Sigmoid colon (tissue), 6 donors: ENCODE measurements at regions not wholly inside any gene's neighbourhood (a gene's known extent, or its start where the extent isn't known, plus 50 kb on each side); places are given as distances from the start of the nearest gene placed in this dataset.

Source experiments
- DNase-seq: peaks from one replicate; pipeline ENCODE4 v3.0.0-alpha.2; 2019
- H3K27ac ChIP-seq, 4 donors: fragments of 200-600 bp; sonication (generic); one replicate each; pipeline ENCODE4 v1.5.1; 2016 to 2019; ENCODE audit warnings: mild to moderate bottlenecking in 1 of 4
- H3K27me3 ChIP-seq, 3 donors: fragments of 200-600 bp; sonication (generic); one replicate each; pipeline ENCODE4 v1.5.1; 2019; ENCODE audit warnings: mild to moderate bottlenecking in 1 of 3
- H3K36me3 ChIP-seq, 4 donors: fragments of 200-600 bp; sonication (generic); one replicate each; pipeline ENCODE4 v1.5.1; 2016 to 2019
- H3K4me1 ChIP-seq, 4 donors: fragments of 200-600 bp; sonication (generic); one replicate each; pipeline ENCODE4 v1.5.1; 2017 to 2019
- H3K4me3 ChIP-seq, 4 donors: fragments of 200-600 bp; sonication (generic); one replicate each; pipeline ENCODE4 v1.5.1; 2017 to 2019; ENCODE audit warnings: mild to moderate bottlenecking in 2 of 4, moderate library complexity in 1 of 4
- H3K9me3 ChIP-seq, 4 donors: fragments of 200-600 bp in 3 of 4; sonication (generic) in 3 of 4; one replicate each; pipeline versions ENCODE4 v1.5.1 to v1.6.1; 2013 to 2019
- CTCF ChIP-seq, 4 experiments: fragments of 450-650 bp in 3 of 4; fragments of 200-600 bp in 1 of 4; IDR thresholded peaks; one replicate each; pipeline ENCODE4 v1.5.1; 2016 to 2019; ENCODE audit warnings: antibody characterized with exemption in 4 of 4, mild to moderate bottlenecking in 3 of 4, moderate library complexity in 2 of 4
- EP300 ChIP-seq, 4 donors: sonication (generic); formaldehyde crosslinking; IDR thresholded peaks; one replicate each; pipeline ENCODE4 v1.6.1; 2017; ENCODE audit warnings: antibody characterized with exemption in 4 of 4
- POLR2A ChIP-seq, 2 donors: fragments of 450-650 bp; IDR thresholded peaks; one replicate each; pipeline ENCODE4 v1.6.1; 2016; ENCODE audit warnings: antibody characterized with exemption in 2 of 2, mild to moderate bottlenecking in 2 of 2, moderate library complexity in 2 of 2
- POLR2AphosphoS5 ChIP-seq, 4 donors: sonication (generic); formaldehyde crosslinking; IDR thresholded peaks; one replicate each; pipeline ENCODE4 v1.6.1; 2017; ENCODE audit warnings: antibody characterized with exemption in 4 of 4
- WGBS, 2 donors: extraction: QIAGEN DNeasy Blood & Tissue Kit; methylation state at CpG; one replicate each; pipeline ENCODE4 v1.1.7; 2013; 5-methylcytosine and 5-hydroxymethylcytosine counted together
- intact Hi-C: fragments of 100-400 bp; cut with DNase I; formaldehyde crosslinking; loops from one replicate; pipeline ENCODE4 v1.15.1; 2023
- donor health status: healthy with polysubstance abuse.
- donor health status: healthy.

GRCh38 chr5:154614595-154614994 lies 136.6 kb upstream of the HAND1 start:
- intact Hi-C loops = loop anchor here (10.0 kb wide), 1 partner anchor 540 kb away; no protein-coding TSS in a partner anchor
- Histone ChIP-seq H3K4me1 (peaks cover 0 to 14% (median 10%) of the 10 kb centered on the region in 4 donors), H3K36me3 (no peaks in the 10 kb centered on the region), H3K27ac (no peak overlapping the region), H3K9me3 (no peaks in the 10 kb centered on the region), H3K27me3 (peaks cover 0 to 21% (median 0%) of the 10 kb centered on the region in 3 donors), H3K4me3 (no peak overlapping the region)
- no peak for DNase-seq
- 93 to 94% methylated on average over 2 of the region's 2 CpGs for WGBS, 2 donors
- no peak for TF ChIP-seq POLR2AphosphoS5 (IDR thresholded peaks at IDR 0.05)
- no peak for TF ChIP-seq CTCF (IDR thresholded peaks at IDR 0.05)
- TF ChIP-seq POLR2A (IDR thresholded peaks at IDR 0.05) = no peak
- no peak for TF ChIP-seq EP300 (IDR thresholded peaks at IDR 0.05)

DNA sequence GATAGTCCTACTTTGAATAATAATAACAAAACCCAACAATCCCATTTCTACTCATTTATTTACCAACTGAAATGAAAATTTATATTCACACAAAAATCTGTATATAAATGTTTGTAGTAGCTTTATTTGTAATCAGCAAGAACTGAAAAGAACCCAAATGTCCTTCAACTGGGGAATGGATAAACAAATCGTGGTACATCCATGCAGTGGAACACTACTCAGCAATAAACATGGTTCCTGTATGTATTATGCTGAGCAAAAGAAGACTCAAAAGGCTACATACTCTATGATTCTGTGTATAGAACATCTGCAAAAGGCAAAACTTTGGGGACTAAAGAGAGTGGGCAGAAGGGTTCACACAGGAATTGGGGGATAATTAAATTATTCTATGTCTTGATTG lies 136.1 kb upstream of the HAND1 start:
- intact Hi-C loops = loop anchor here (10.0 kb wide), 1 partner anchor 539 kb away; no protein-coding TSS in a partner anchor

GRCh38 chr5:154612666-154613065 lies 134.6 kb upstream of the HAND1 start:
- H3K9me3 ChIP-seq = no peaks in the 10 kb centered on the region
- intact Hi-C loops = loop anchor here (10.0 kb wide), 1 partner anchor 538 kb away; no protein-coding TSS in a partner anchor
- DNase-seq = no peak
- no peak for TF ChIP-seq EP300 (IDR thresholded peaks at IDR 0.05)
- no peak for TF ChIP-seq CTCF (IDR thresholded peaks at IDR 0.05)
- no peak for TF ChIP-seq POLR2AphosphoS5 (IDR thresholded peaks at IDR 0.05)
- no peak for TF ChIP-seq POLR2A (IDR thresholded peaks at IDR 0.05)
- H3K27me3 ChIP-seq = peaks cover 0 to 21% (median 0%) of the 10 kb centered on the region in 3 donors
- 59 to 79% methylated on average over 5 of the region's 5 CpGs for WGBS, 2 donors
- H3K4me3 ChIP-seq = no peak overlapping the region
- H3K36me3 ChIP-seq = no peaks in the 10 kb centered on the region
- H3K27ac ChIP-seq = no peak overlapping the region
- H3K4me1 ChIP-seq = peaks cover 0 to 19% (median 16%) of the 10 kb centered on the region in 4 donors

More for the DNA sequence above, 136.1 kb upstream of the HAND1 start:
- H3K27ac ChIP-seq = no peak overlapping the region
- H3K9me3 ChIP-seq = no peaks in the 10 kb centered on the region
- peaks cover 0 to 21% (median 0%) of the 10 kb centered on the region in 3 donors for H3K27me3 ChIP-seq
- TF ChIP-seq POLR2AphosphoS5 (IDR thresholded peaks at IDR 0.05) (no peak), POLR2A (IDR thresholded peaks at IDR 0.05) (no peak), EP300 (IDR thresholded peaks at IDR 0.05) (no peak), CTCF (IDR thresholded peaks at IDR 0.05) (no peak)
- 84 to 93% methylated on average over 1 of the region's 1 CpG for WGBS, 2 donors
- no peak for DNase-seq
- no peak overlapping the region for H3K4me3 ChIP-seq
- H3K36me3 ChIP-seq = no peaks in the 10 kb centered on the region
- peaks cover 0 to 14% (median 10%) of the 10 kb centered on the region in 4 donors for H3K4me1 ChIP-seq

DNA sequence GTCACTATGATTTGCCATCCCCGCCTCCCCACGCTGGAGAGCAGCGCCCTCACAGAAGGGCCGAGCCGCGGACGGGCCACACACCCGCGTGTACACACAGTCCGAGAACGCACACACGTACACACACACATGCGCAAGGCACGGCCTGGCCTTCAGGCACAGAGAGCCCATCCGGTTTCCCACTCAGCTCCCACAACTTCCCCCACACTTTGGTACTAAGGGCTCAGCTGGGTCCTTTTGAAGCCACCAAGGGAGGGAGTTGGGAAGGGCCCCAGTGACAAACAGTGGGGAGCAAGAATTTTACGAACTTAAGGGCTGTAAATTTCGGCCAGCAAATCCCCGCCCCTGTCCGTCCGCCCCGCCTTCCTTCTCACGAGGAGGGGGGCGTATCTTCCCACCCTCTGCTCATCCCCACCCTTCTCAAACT lies 133.3 kb upstream of the HAND1 start:
- no peak overlapping the region for H3K27ac ChIP-seq
- 2 to 4% methylated on average over 23 of the region's 23 CpGs for WGBS, 2 donors
- TF ChIP-seq POLR2AphosphoS5 (IDR thresholded peaks at IDR 0.05) (no peak), CTCF (IDR thresholded peaks at IDR 0.05) (no peak), EP300 (IDR thresholded peaks at IDR 0.05) (no peak), POLR2A (IDR thresholded peaks at IDR 0.05) (no peak)
- no peaks in the 10 kb centered on the region for H3K36me3 ChIP-seq
- H3K4me1 ChIP-seq = peaks cover 0 to 32% (median 27%) of the 10 kb centered on the region in 4 donors
- peaks cover 0 to 21% (median 0%) of the 10 kb centered on the region in 3 donors for H3K27me3 ChIP-seq
- H3K9me3 ChIP-seq = no peaks in the 10 kb centered on the region
- peak overlapping the region in 1 of 4 donors; percentile 45 for H3K4me3 ChIP-seq
- intact Hi-C loops = loop anchor here (10.0 kb wide), 1 partner anchor 537 kb away; no protein-coding TSS in a partner anchor
- no peak for DNase-seq
